ENCODE measurements at regions not wholly inside any gene's neighbourhood (a gene's known extent, or its start where the extent isn't known, plus 50 kb on each side); places are given as distances from the start of the nearest gene placed in this dataset.

DNA sequence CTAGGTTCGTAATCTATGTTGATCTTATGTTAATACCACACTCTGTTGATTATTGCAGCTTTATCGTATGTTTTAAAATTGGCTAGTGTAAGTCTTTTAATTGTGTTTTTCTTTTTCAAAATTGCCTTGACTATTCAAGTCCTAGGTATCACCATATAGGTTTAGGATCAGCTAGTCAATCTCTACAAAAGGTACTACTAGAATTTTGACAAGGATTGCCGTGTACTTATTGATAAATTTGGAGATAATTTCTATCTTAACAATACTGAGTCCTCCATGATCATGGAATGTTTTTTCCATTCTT is 117.9 kb upstream of the PRSS3 start:
- TF ChIP-seq EZH2 (IDR thresholded peaks at IDR 0.05; ENCODE audit: low read depth), result no peak
- TF ChIP-seq, protein P1, sequence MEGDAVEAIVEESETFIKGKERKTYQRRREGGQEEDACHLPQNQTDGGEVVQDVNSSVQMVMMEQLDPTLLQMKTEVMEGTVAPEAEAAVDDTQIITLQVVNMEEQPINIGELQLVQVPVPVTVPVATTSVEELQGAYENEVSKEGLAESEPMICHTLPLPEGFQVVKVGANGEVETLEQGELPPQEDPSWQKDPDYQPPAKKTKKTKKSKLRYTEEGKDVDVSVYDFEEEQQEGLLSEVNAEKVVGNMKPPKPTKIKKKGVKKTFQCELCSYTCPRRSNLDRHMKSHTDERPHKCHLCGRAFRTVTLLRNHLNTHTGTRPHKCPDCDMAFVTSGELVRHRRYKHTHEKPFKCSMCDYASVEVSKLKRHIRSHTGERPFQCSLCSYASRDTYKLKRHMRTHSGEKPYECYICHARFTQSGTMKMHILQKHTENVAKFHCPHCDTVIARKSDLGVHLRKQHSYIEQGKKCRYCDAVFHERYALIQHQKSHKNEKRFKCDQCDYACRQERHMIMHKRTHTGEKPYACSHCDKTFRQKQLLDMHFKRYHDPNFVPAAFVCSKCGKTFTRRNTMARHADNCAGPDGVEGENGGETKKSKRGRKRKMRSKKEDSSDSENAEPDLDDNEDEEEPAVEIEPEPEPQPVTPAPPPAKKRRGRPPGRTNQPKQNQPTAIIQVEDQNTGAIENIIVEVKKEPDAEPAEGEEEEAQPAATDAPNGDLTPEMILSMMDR (conservative IDR thresholded peaks at IDR 0.05), result no peak
